Right atrium auricular region (tissue), 2 donors: ENCODE measurements at regions not wholly inside any gene's neighbourhood (a gene's known extent, or its start where the extent isn't known, plus 50 kb on each side); places are given as distances from the start of the nearest gene placed in this dataset.

Experiments
- DNase-seq: peaks from one replicate; pipeline ENCODE4 v3.0.0-alpha.2; 2019; ENCODE audit warnings: low spot score
- H3K27ac ChIP-seq, 2 donors: fragments of 200-600 bp; sonication (generic); 1 replicate in 1 of 2; 2 replicates in 1 of 2; pipeline ENCODE4 v1.5.1; 2016 to 2019
- H3K27me3 ChIP-seq, 2 donors: fragments of 200-600 bp; sonication (generic); one replicate each; pipeline versions ENCODE4 v1.5.1 to v1.6.0; 2017 to 2019
- H3K36me3 ChIP-seq: fragments of 200-600 bp; sonication (generic); one replicate; pipeline ENCODE4 v1.5.1; 2016
- H3K4me1 ChIP-seq, 2 donors: fragments of 200-600 bp; sonication (generic); one replicate each; pipeline versions ENCODE4 v1.5.1 to v1.6.0; 2017 to 2019
- H3K4me3 ChIP-seq, 2 donors: fragments of 200-600 bp; sonication (generic); 1 replicate in 1 of 2; 2 replicates in 1 of 2; pipeline ENCODE4 v1.5.1; 2017 to 2019; ENCODE audit warnings: mild to moderate bottlenecking in 1 of 2, moderate library complexity in 1 of 2
- H3K9me3 ChIP-seq, 2 donors: fragments of 200-600 bp; sonication (generic); one replicate each; pipeline ENCODE4 v1.5.1; 2019
- CTCF ChIP-seq, 2 donors: fragments of 200-600 bp; sonication (generic); IDR thresholded peaks; one replicate each; pipeline ENCODE4 v1.5.1; 2019; ENCODE audit warnings: antibody characterized with exemption in 2 of 2

GRCh38 chr11:134670961-134671370 lies 258.9 kb upstream of the B3GAT1 start:
- no peak for TF ChIP-seq CTCF (IDR thresholded peaks at IDR 0.05)
- H3K36me3 ChIP-seq: no peaks in the 10 kb centered on the region
- H3K27ac ChIP-seq: no peak overlapping the region
- H3K4me1 ChIP-seq: no peaks in the 10 kb centered on the region
- H3K27me3 ChIP-seq: no peaks in the 10 kb centered on the region
- H3K4me3 ChIP-seq: no peak overlapping the region
- H3K9me3 ChIP-seq: peaks cover 0 to 11% of the 10 kb centered on the region in 2 donors
- DNase-seq: no peak

GRCh38 chr11:134670247-134670782 lies 258.3 kb upstream of the B3GAT1 start:
- Histone ChIP-seq H3K27me3 (no peaks in the 10 kb centered on the region), H3K4me3 (no peak overlapping the region), H3K36me3 (no peaks in the 10 kb centered on the region), H3K27ac (no peak overlapping the region), H3K9me3 (peaks cover 0 to 11% of the 10 kb centered on the region in 2 donors), H3K4me1 (no peaks in the 10 kb centered on the region)
- no peak for DNase-seq
- no peak for TF ChIP-seq CTCF (IDR thresholded peaks at IDR 0.05)

GRCh38 chr11:134669796-134670195 lies 257.8 kb upstream of the B3GAT1 start:
- Histone ChIP-seq H3K4me1 (no peaks in the 10 kb centered on the region), H3K9me3 (peaks cover 0 to 11% of the 10 kb centered on the region in 2 donors), H3K27ac (no peak overlapping the region), H3K36me3 (no peaks in the 10 kb centered on the region), H3K4me3 (no peak overlapping the region), H3K27me3 (no peaks in the 10 kb centered on the region)
- DNase-seq: no peak
- no peak for TF ChIP-seq CTCF (IDR thresholded peaks at IDR 0.05)

- H3K4me3 ChIP-seq: no peak overlapping the region
- H3K4me1 ChIP-seq: no peaks in the 10 kb centered on the region
- no peak overlapping the region for H3K27ac ChIP-seq
- no peaks in the 10 kb centered on the region for H3K36me3 ChIP-seq
- no peak for TF ChIP-seq CTCF (IDR thresholded peaks at IDR 0.05)
- DNase-seq: no peak
- peaks cover 0 to 5% of the 10 kb centered on the region in 2 donors for H3K9me3 ChIP-seq
- H3K27me3 ChIP-seq: no peaks in the 10 kb centered on the region
Measured at GRCh38 chr11:134668796-134669195, 256.8 kb upstream of the B3GAT1 start.

GRCh38 chr11:134668076-134668475 lies 256.0 kb upstream of the B3GAT1 start:
- Histone ChIP-seq H3K27me3 (no peaks in the 10 kb centered on the region), H3K27ac (no peak overlapping the region), H3K36me3 (no peaks in the 10 kb centered on the region), H3K9me3 (peaks cover 0 to 4% of the 10 kb centered on the region in 2 donors), H3K4me1 (no peaks in the 10 kb centered on the region), H3K4me3 (no peak overlapping the region)
- no peak for TF ChIP-seq CTCF (IDR thresholded peaks at IDR 0.05)
- no peak for DNase-seq

GRCh38 chr11:134667505-134667904 lies 255.5 kb upstream of the B3GAT1 start:
- DNase-seq: no peak
- H3K36me3 ChIP-seq: no peaks in the 10 kb centered on the region
- no peaks in the 10 kb centered on the region for H3K4me1 ChIP-seq
- no peak for TF ChIP-seq CTCF (IDR thresholded peaks at IDR 0.05)
- H3K4me3 ChIP-seq: no peak overlapping the region
- H3K27ac ChIP-seq: no peak overlapping the region
- H3K27me3 ChIP-seq: no peaks in the 10 kb centered on the region
- H3K9me3 ChIP-seq: peaks cover 0 to 4% of the 10 kb centered on the region in 2 donors
